HepG2 (cell line): ENCODE measurements at regions not wholly inside any gene's neighbourhood (a gene's known extent, or its start where the extent isn't known, plus 50 kb on each side); places are given as distances from the start of the nearest gene placed in this dataset.

ENCODE experiments used
- ATF1 ChIP-seq: IDR thresholded peaks from 2 replicates; pipeline ENCODE4 v1.6.1; 2016; ENCODE audit warnings: mild to moderate bottlenecking, control low read depth
- BATF2 ChIP-seq: sonication (generic); formaldehyde crosslinking; IDR thresholded peaks from 2 replicates; pipeline ENCODE4 v1.8.0; 2022; ENCODE audit warnings: mild to moderate bottlenecking, missing genetic modification reagents, moderate library complexity
- DNMT3B ChIP-seq: conservative IDR thresholded peaks from 2 replicates; pipeline ENCODE4 v1.6.1; 2016; ENCODE audit warnings: missing biosample characterization, control low read depth
- FOXO1 ChIP-seq: sonication (generic); formaldehyde crosslinking; IDR thresholded peaks from 2 replicates; pipeline ENCODE4 v1.4.0; 2020; ENCODE audit warnings: missing genetic modification reagents
- IKZF1 ChIP-seq: fragments of 450-650 bp; IDR thresholded peaks from 2 replicates; pipeline ENCODE4 v1.7.1; 2016
- IRF2 ChIP-seq: IDR thresholded peaks from 2 replicates; pipeline ENCODE4 v1.6.1; 2018; ENCODE audit warnings: missing genetic modification reagents, missing compliant biosample characterization
- KDM5B ChIP-seq: sonication (generic); formaldehyde crosslinking; IDR thresholded peaks from 2 replicates; pipeline ENCODE4 v1.4.0; 2020; ENCODE audit warnings: missing genetic modification reagents, mild to moderate bottlenecking, borderline replicate concordance
- MZF1 ChIP-seq: sonication (generic); formaldehyde crosslinking; IDR thresholded peaks from 2 replicates; pipeline ENCODE4 v1.8.1; 2023; ENCODE audit warnings: mild to moderate bottlenecking, missing genetic modification reagents, borderline replicate concordance
- SALL2 ChIP-seq: sonication (generic); formaldehyde crosslinking; IDR thresholded peaks from 2 replicates; pipeline ENCODE4 v1.8.1; 2023; ENCODE audit warnings: mild to moderate bottlenecking, missing genetic modification reagents, inconsistent platforms
- SMAD1 ChIP-seq: sonication (generic); formaldehyde crosslinking; IDR thresholded peaks from 2 replicates; pipeline ENCODE4 v1.4.0; 2020; ENCODE audit warnings: missing genetic modification reagents, low read depth, mild to moderate bottlenecking, borderline replicate concordance
- TBL1XR1 ChIP-seq: fragments of 150-350 bp; IDR thresholded peaks from 2 replicates; pipeline ENCODE4 v1.6.1; 2014; ENCODE audit warnings: borderline replicate concordance, low read length; ENCODE audit not compliant: partially characterized antibody
- THAP11 ChIP-seq: IDR thresholded peaks from 2 replicates; pipeline ENCODE4 v1.6.1; 2016; ENCODE audit warnings: missing biosample characterization, missing genetic modification reagents
- TOPORS ChIP-seq: sonication (generic); formaldehyde crosslinking; IDR thresholded peaks from 2 replicates; pipeline ENCODE4 v1.8.0; 2023; ENCODE audit warnings: mild to moderate bottlenecking, missing genetic modification reagents
- ZBED4 ChIP-seq: sonication (generic); formaldehyde crosslinking; IDR thresholded peaks from 2 replicates; pipeline ENCODE4 v1.4.0; 2020; ENCODE audit warnings: missing genetic modification reagents, borderline replicate concordance
- ZEB1 ChIP-seq: IDR thresholded peaks from 2 replicates; pipeline ENCODE4 v1.6.1; 2012; ENCODE audit warnings: mild to moderate bottlenecking, low read depth, inconsistent platforms; ENCODE audit not compliant: insufficient replicate concordance
- ZFP37 ChIP-seq: sonication (generic); formaldehyde crosslinking; IDR thresholded peaks from 2 replicates; pipeline ENCODE4 v1.4.0; 2020; ENCODE audit warnings: missing genetic modification reagents, borderline replicate concordance
- ZKSCAN8 ChIP-seq: IDR thresholded peaks from 2 replicates; pipeline ENCODE4 v1.6.1; 2016; ENCODE audit warnings: borderline replicate concordance, missing genetic modification reagents, missing compliant biosample characterization
- ZNF138 ChIP-seq: sonication (generic); formaldehyde crosslinking; IDR thresholded peaks from 2 replicates; pipeline ENCODE4 v1.5.0; 2020; ENCODE audit warnings: mild to moderate bottlenecking, low read depth, missing genetic modification reagents
- ZNF225 ChIP-seq: sonication (generic); formaldehyde crosslinking; IDR thresholded peaks from 2 replicates; pipeline ENCODE4 v1.4.0; 2020; ENCODE audit warnings: mild to moderate bottlenecking, missing genetic modification reagents
- ZNF24 ChIP-seq: fragments of 450-650 bp; IDR thresholded peaks from 2 replicates; pipeline ENCODE4 v1.6.1; 2017; ENCODE audit warnings: antibody characterized with exemption, mild to moderate bottlenecking
- ZNF484 ChIP-seq: sonication (generic); formaldehyde crosslinking; IDR thresholded peaks from 2 replicates; pipeline ENCODE4 v1.5.1; 2020; ENCODE audit warnings: mild to moderate bottlenecking, low read depth, missing genetic modification reagents, borderline replicate concordance
- ZNF530 ChIP-seq: sonication (generic); formaldehyde crosslinking; IDR thresholded peaks from 2 replicates; pipeline ENCODE4 v1.5.0; 2020; ENCODE audit warnings: low read depth, mild to moderate bottlenecking, missing genetic modification reagents
- ZNF607 ChIP-seq: sonication (generic); formaldehyde crosslinking; IDR thresholded peaks from 2 replicates; pipeline ENCODE4 v1.5.1; 2020; ENCODE audit warnings: missing genetic modification reagents, mild to moderate bottlenecking, borderline replicate concordance
- ZNF614 ChIP-seq: IDR thresholded peaks from 2 replicates; pipeline ENCODE4 v1.6.1; 2018; ENCODE audit warnings: missing biosample characterization, missing genetic modification reagents, inconsistent platforms, borderline replicate concordance
- TF ChIP-seq, protein P1 (sequence below): IDR thresholded peaks from 2 replicates; pipeline ENCODE4 v1.6.1; 2016; ENCODE audit warnings: missing biosample characterization, missing genetic modification reagents, low read depth

DNA sequence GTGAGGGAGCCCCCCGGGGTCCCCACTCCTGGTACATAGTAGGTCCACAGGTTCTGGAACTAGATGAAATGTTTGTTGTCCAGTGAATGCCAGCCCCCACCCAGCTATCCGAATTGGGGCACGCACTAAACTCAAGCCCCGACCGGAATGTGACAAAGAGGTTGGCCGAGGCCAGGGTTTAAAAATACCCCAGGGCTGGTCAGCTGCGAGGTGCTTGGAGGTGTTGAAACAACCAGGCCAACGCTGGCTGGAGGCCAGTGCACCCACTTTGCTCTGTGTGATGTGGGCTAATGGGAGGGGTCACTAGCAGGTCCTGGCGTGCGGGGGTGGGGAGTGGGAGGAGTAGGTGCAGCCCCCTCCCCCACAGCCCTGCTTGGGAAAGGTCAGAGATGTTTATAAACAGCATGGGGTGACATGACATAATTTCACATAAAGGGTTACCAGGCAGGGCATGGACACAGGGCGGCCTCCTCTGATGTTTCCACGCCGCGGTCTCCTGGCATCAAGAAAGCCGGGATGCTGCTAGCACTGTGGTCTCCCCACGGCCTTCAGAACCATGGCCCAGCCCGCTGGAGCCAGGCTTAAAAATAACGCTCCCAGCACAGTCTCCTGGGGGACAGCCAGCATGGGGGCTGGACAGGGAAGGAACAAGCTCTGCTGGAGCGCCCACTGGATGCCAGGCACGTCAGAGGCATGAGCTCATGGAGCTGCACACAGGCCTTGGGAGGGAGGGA lies 111.2 kb upstream of the PTPN1 start (continued):
- TF ChIP-seq ZNF138, result peak; percentile 82
- peak; percentile 92; the same call in 1 of the 2 replicates for TF ChIP-seq ZBED4 (CRISPR knock-in tag)
- no peak for TF ChIP-seq ZNF24
- peak; percentile 100 for TF ChIP-seq FOXO1 (CRISPR knock-in tag)
- no peak; the same call in 1 of the 2 replicates for TF ChIP-seq ZFP37 (CRISPR knock-in tag)
- TF ChIP-seq ZNF530 (CRISPR knock-in tag), result no peak
- peak; percentile 60; the same call in 1 of the 2 replicates for TF ChIP-seq ZNF607 (CRISPR knock-in tag)
- TF ChIP-seq IRF2 (CRISPR knock-in tag), result peak; percentile 98
- peak; percentile 89 for TF ChIP-seq KDM5B (CRISPR knock-in tag)
- peak; percentile 96 for TF ChIP-seq ZNF614 (CRISPR knock-in tag)
- TF ChIP-seq IKZF1, result no peak
- peak; percentile 84 for TF ChIP-seq ZEB1
- peak; percentile 93; the same call in 1 of the 2 replicates for TF ChIP-seq SMAD1 (CRISPR knock-in tag)
- TF ChIP-seq ZNF225, result peak; percentile 76; the same call in 1 of the 2 replicates
- TF ChIP-seq THAP11 (CRISPR knock-in tag), result peak; percentile 89
- peak; percentile 93 for TF ChIP-seq ZKSCAN8 (CRISPR knock-in tag)
- TF ChIP-seq, protein P1, sequence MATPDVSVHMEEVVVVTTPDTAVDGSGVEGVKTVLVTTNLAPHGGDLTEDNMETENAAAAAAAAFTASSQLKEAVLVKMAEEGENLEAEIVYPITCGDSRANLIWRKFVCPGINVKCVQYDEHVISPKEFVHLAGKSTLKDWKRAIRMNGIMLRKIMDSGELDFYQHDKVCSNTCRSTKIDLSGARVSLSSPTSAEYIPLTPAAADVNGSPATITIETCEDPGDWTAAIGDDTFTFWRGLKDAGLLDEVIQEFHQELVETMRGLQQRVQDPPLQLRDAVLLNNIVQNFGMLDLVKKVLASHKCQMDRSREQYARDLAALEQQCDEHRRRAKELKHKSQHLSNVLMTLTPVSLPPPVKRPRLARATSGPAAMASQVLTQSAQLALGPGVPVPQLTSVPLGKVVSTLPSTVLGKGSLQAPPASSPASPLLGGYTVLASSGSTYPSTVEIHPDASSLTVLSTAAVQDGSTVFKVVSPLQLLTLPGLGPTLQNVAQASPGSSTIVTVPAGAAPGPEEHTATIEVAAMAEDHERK (CRISPR knock-in tag), result peak; percentile 22; the same call in 1 of the 2 replicates
- peak; percentile 99 for TF ChIP-seq TBL1XR1
- TF ChIP-seq MZF1 (CRISPR knock-in tag), result 0 out of 2 replicates have a peak, but pooled peaks have one; percentile 44
- TF ChIP-seq SALL2 (CRISPR knock-in tag), result peak; percentile 93
- no peak for TF ChIP-seq ZNF484
- peak; percentile 92; the same call in 1 of the 2 replicates for TF ChIP-seq BATF2 (CRISPR knock-in tag)
- TF ChIP-seq DNMT3B (CRISPR knock-in tag), result peak; percentile 95; the same call in 1 of the 2 replicates
- TF ChIP-seq TOPORS (CRISPR knock-in tag), result peak; percentile 88
- TF ChIP-seq ATF1 (CRISPR knock-in tag), result peak; percentile 80
